ENCODE measurements at regions not wholly inside any gene's neighbourhood (a gene's known extent, or its start where the extent isn't known, plus 50 kb on each side); places are given as distances from the start of the nearest gene placed in this dataset.

GRCh38 chr1:244339073-244339692 lies 112.5 kb downstream of the ADSS2 start:
- in situ Hi-C loops (cut with HindIII; ENCODE audit: low sequenced_read_pairs): no loop called here

- in situ Hi-C loops (cut with HindIII; ENCODE audit: low sequenced_read_pairs): no loop called here
Observed at GRCh38 chr1:244339776-244340175, 111.9 kb downstream of the ADSS2 start.

GRCh38 chr1:244340396-244340795 lies 111.3 kb downstream of the ADSS2 start:
- in situ Hi-C loops (cut with HindIII; ENCODE audit: low sequenced_read_pairs): no loop called here

GRCh38 chr1:244341455-244342450 lies 110.0 kb downstream of the ADSS2 start:
- in situ Hi-C loops (cut with HindIII; ENCODE audit: low sequenced_read_pairs): no loop called here

GRCh38 chr1:244344001-244344400 lies 107.7 kb downstream of the ADSS2 start:
- in situ Hi-C loops (cut with HindIII; ENCODE audit: low sequenced_read_pairs): no loop called here

GRCh38 chr1:244346972-244347618 lies 104.6 kb downstream of the ADSS2 start:
- in situ Hi-C loops (cut with HindIII; ENCODE audit: low sequenced_read_pairs): no loop called here

- in situ Hi-C loops (cut with HindIII; ENCODE audit: low sequenced_read_pairs): no loop called here
Observed at GRCh38 chr1:244347942-244348341, 103.8 kb downstream of the ADSS2 start.

- in situ Hi-C loops (cut with HindIII; ENCODE audit: low sequenced_read_pairs): no loop called here
Observed at GRCh38 chr1:244349103-244349531, 102.6 kb downstream of the ADSS2 start.

- in situ Hi-C loops (cut with HindIII; ENCODE audit: low sequenced_read_pairs): no loop called here
Observed at GRCh38 chr1:244349581-244350001, 102.1 kb downstream of the ADSS2 start.

- in situ Hi-C loops (cut with HindIII; ENCODE audit: low sequenced_read_pairs): no loop called here
Observed at GRCh38 chr1:244350027-244350426, 101.7 kb downstream of the ADSS2 start.

GRCh38 chr1:244352156-244352830 lies 99.4 kb downstream of the ADSS2 start:
- in situ Hi-C loops (cut with HindIII; ENCODE audit: low sequenced_read_pairs): no loop called here

- in situ Hi-C loops (cut with HindIII; ENCODE audit: low sequenced_read_pairs): no loop called here
Observed at GRCh38 chr1:244353551-244354091, 98.1 kb downstream of the ADSS2 start.

- in situ Hi-C loops (cut with HindIII; ENCODE audit: low sequenced_read_pairs): no loop called here
Observed at GRCh38 chr1:244354810-244355278, 96.9 kb downstream of the ADSS2 start.

GRCh38 chr1:244356376-244356775 lies 95.3 kb downstream of the ADSS2 start:
- in situ Hi-C loops (cut with HindIII; ENCODE audit: low sequenced_read_pairs): no loop called here
